HEK293T (cell line): ENCODE measurements at regions not wholly inside any gene's neighbourhood (a gene's known extent, or its start where the extent isn't known, plus 50 kb on each side); places are given as distances from the start of the nearest gene placed in this dataset.

Experiments
- BHLHE40 ChIP-seq: fragments of 450-650 bp; IDR thresholded peaks from 2 replicates; pipeline ENCODE4 v1.6.1; 2016; ENCODE audit warnings: mild to moderate bottlenecking, moderate library complexity, borderline replicate concordance
- ELF4 ChIP-seq: fragments of 450-650 bp; IDR thresholded peaks from 2 replicates; pipeline ENCODE4 v1.6.1; 2017; ENCODE audit warnings: antibody characterized with exemption
- FOXA1 ChIP-seq: fragments of 450-650 bp; IDR thresholded peaks from 2 replicates; pipeline ENCODE4 v1.6.1; 2016; ENCODE audit warnings: mild to moderate bottlenecking
- FOXM1 ChIP-seq: fragments of 450-650 bp; IDR thresholded peaks from 2 replicates; pipeline ENCODE4 v1.6.1; 2017; ENCODE audit warnings: mild to moderate bottlenecking, borderline replicate concordance
- L3MBTL2 ChIP-seq: fragments of 450-650 bp; conservative IDR thresholded peaks from 2 replicates; pipeline ENCODE4 v1.6.1; 2016; ENCODE audit warnings: mild to moderate bottlenecking
- NFRKB ChIP-seq: fragments of 450-650 bp; IDR thresholded peaks from 2 replicates; pipeline ENCODE4 v1.6.1; 2016; ENCODE audit warnings: mild to moderate bottlenecking, moderate library complexity
- PKNOX1 ChIP-seq: fragments of 450-650 bp; IDR thresholded peaks from 2 replicates; pipeline ENCODE4 v1.6.1; 2016
- SP1 ChIP-seq: fragments of 450-650 bp; IDR thresholded peaks from 2 replicates; pipeline ENCODE4 v1.6.1; 2017
- TARDBP ChIP-seq: fragments of 450-650 bp; IDR thresholded peaks from 2 replicates; pipeline ENCODE4 v1.6.1; 2016
- ZNF384 ChIP-seq: fragments of 450-650 bp; IDR thresholded peaks from 2 replicates; pipeline ENCODE4 v1.6.1; 2016

- TF ChIP-seq SP1 (no peak), NFRKB (no peak), ELF4 (no peak), L3MBTL2 (no peak), ZNF384 (no peak), BHLHE40 (no peak), FOXA1 (no peak), TARDBP (no peak), FOXM1 (no peak), PKNOX1 (no peak)
Measured at GRCh38 chr1:95582191-95582590, 348.2 kb downstream of the RWDD3 start.
